Small intestine (tissue), 7 donors: ENCODE measurements at regions not wholly inside any gene's neighbourhood (a gene's known extent, or its start where the extent isn't known, plus 50 kb on each side); places are given as distances from the start of the nearest gene placed in this dataset.
A peak's percentile ranks its signal among the peaks of the same experiment; 100 is the strongest.

Experiments used
- DNase-seq, 2 donors: peaks; one replicate each; pipeline versions ENCODE4 v3.0.0 to v3.0.0-alpha.2; 2013
- FAIRE-seq: peaks from 2 replicates; lab custom pipeline; 2012; peaks lifted over from hg19 to GRCh38; lab: Jason Lieb, UNC
- H3K27ac ChIP-seq, 3 donors: one replicate each; pipeline ENCODE4 v1.5.1; 2013; ENCODE audit warnings: low read length in 2 of 3, mild to moderate bottlenecking in 2 of 3, control low read depth in 1 of 3, inconsistent platforms in 1 of 3, low read depth in 1 of 3, moderate library complexity in 1 of 3
- H3K27me3 ChIP-seq, 3 donors: one replicate each; pipeline ENCODE4 v1.6.1; 2013; ENCODE audit warnings: low read length in 3 of 3, inconsistent platforms in 1 of 3; ENCODE audit not compliant: control insufficient read depth in 3 of 3, insufficient read depth in 3 of 3
- H3K36me3 ChIP-seq, 3 donors: one replicate each; pipeline ENCODE4 v1.6.1; 2013; ENCODE audit warnings: low read length in 3 of 3, inconsistent platforms in 1 of 3, low read depth in 1 of 3, mild to moderate bottlenecking in 1 of 3, moderate library complexity in 1 of 3; ENCODE audit not compliant: control insufficient read depth in 3 of 3, insufficient read depth in 2 of 3
- H3K4me1 ChIP-seq, 3 donors: one replicate each; pipeline ENCODE4 v1.6.1; 2013; ENCODE audit warnings: low read length in 2 of 3, inconsistent platforms in 1 of 3, low read depth in 1 of 3, mild to moderate bottlenecking in 1 of 3, moderate library complexity in 1 of 3; ENCODE audit not compliant: control insufficient read depth in 3 of 3, insufficient read depth in 2 of 3
- H3K4me3 ChIP-seq, 3 donors: one replicate each; pipeline ENCODE4 v1.5.1; 2013; ENCODE audit warnings: low read length in 3 of 3, control low read depth in 1 of 3, inconsistent platforms in 1 of 3, low read depth in 1 of 3, mild to moderate bottlenecking in 1 of 3, moderate library complexity in 1 of 3
- H3K9me3 ChIP-seq, 2 donors: one replicate each; pipeline ENCODE4 v1.6.1; 2013; ENCODE audit warnings: low read depth in 1 of 2, low read length in 1 of 2; ENCODE audit not compliant: control insufficient read depth in 2 of 2, insufficient read depth in 1 of 2
- WGBS, 3 donors: extraction: QIAGEN DNeasy Blood & Tissue Kit; methylation state at CpG; one replicate each; pipeline ENCODE4 v1.1.7; 2013; 5-methylcytosine and 5-hydroxymethylcytosine counted together
- donor health status: healthy with polysubstance abuse.
- donor health status: control.
- donor health status: control.
- donor health status: Bipolar disorder and iron deficiency.
- donor health status: healthy.

DNA sequence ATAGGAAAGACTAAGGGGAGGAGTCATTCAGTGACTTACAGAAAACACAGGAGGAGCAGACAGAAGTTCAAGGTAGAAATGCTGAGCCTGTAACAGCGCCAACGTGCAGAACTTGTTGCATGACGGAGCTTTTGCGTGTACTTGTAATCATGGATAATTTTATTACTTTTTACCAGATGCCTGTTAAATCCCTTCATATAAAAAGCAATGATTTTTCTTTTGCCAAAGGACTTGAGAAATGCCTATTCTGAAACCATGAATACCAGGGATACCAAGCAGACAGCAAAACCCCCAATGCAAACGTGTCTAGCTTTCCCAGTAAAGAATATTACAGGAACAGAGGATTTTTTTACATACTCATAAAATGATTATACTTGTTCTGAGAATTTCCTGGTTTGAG is 163.6 kb upstream of the GSC start:
- FAIRE-seq (no peak), DNase-seq (no peak)
- WGBS, 3 donors: 68 to 75% (median 71%) methylated on average over 5 of the region's 5 CpGs
- Histone ChIP-seq H3K27me3 (no peaks in the 10 kb centered on the region), H3K9me3 (no peaks in the 10 kb centered on the region), H3K27ac (no peak overlapping the region), H3K36me3 (no peaks in the 10 kb centered on the region), H3K4me3 (no peak overlapping the region), H3K4me1 (no peaks in the 10 kb centered on the region)

DNA sequence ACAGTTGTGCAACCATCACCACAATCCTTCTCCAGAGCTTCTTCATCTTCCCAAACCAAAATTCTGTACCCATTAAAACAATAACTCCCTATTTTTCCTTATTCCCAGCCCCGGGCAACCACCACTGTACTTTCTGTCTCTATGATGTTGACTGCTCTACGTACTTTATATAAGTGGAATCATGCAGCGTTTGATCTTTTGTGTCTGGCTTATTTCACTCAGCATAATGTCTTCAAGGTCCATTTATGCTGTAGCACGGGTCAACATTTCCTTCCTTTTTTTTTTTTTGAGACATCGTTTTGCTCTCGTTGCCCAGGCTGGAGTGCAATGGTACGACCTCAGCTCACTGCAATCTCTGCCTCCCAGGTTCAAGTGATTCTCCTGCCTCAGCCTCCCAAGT is 162.7 kb upstream of the GSC start:
- Histone ChIP-seq H3K9me3 (no peaks in the 10 kb centered on the region), H3K4me3 (no peak overlapping the region), H3K27ac (no peak overlapping the region), H3K4me1 (no peaks in the 10 kb centered on the region), H3K27me3 (no peaks in the 10 kb centered on the region), H3K36me3 (no peaks in the 10 kb centered on the region)
- DNase-seq (no peak), FAIRE-seq (no peak)
- 68 to 81% (median 70%) methylated on average over 5 to 7 of the region's 7 CpGs for WGBS, 3 donors

DNA sequence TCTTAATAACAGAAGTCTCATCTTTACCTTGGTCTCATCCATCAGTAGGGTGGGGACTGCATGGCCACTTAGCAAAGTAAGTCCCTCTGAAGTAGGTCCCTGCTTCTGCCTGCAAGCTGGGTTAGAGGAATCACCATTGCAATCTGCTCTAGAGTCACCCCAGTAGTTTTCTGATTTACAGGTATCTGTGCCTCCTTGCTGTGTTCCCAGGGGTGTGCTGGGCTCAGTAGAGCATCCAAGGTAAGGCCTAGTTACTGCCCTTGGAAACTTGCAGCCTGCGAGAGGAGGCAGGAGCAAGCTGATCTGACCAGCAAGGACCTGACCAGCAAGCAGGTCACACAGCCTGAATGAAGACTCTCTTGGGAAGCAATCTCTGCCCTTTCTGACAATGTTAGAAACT is 160.8 kb upstream of the GSC start:
- Histone ChIP-seq H3K9me3 (no peaks in the 10 kb centered on the region), H3K27ac (no peak overlapping the region), H3K4me3 (no peak overlapping the region), H3K4me1 (no peaks in the 10 kb centered on the region), H3K36me3 (no peaks in the 10 kb centered on the region), H3K27me3 (no peaks in the 10 kb centered on the region)
- FAIRE-seq (no peak), DNase-seq (no peak)
- WGBS, 3 donors: 96 to 100% (median 98%) methylated on average over 1 of the region's 1 CpG

DNA sequence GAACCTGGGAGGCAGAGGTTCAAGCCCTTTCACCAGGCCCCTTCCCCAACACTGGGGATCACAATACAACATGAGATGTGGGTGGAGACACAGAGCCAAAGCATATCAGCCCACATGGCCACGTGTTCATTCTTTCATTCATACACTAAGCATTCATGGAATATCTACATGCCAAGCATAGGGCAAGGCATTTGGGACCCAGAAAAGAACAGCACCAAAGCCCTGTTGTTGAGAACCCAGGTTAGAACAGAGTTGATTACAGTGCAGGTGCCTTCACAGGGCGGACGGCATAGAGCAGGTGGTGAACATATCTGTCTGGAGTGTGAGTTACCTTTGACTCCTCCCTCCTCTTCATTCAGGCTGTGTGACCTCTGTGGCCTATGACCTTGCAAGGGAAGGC is 159.4 kb upstream of the GSC start:
- DNase-seq: no peak

DNA sequence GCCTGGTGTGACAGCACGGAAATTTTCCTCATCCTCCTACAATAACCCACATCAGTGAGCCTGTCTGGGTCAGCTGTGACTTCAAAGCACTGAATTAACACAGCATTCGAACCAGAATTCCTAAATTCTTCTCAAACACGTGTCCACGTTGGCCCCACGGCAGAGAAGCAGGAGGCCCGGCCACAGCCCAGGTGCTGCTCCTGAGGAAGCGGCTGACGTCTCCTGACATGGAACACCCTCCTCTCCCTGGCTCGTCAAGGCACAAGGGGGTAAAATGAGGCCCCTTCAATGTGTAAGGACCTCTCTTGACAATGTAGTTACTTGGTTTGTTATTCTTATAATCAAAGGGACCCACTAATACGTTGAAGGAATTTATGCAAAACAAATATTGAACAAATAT is 156.3 kb upstream of the GSC start:
- WGBS, 3 donors: 71 to 85% (median 72%) methylated on average over 10 of the region's 10 CpGs
- H3K4me1 ChIP-seq: peaks cover 0 to 4% (median 0%) of the 10 kb centered on the region in 3 donors
- no peaks in the 10 kb centered on the region for H3K36me3 ChIP-seq
- H3K4me3 ChIP-seq: no peak overlapping the region
- FAIRE-seq (no peak), DNase-seq (no peak)
- H3K27me3 ChIP-seq: no peaks in the 10 kb centered on the region
- H3K27ac ChIP-seq: no peak overlapping the region
- H3K9me3 ChIP-seq: peaks cover 0 to 6% of the 10 kb centered on the region in 2 donors

More for the DNA sequence above, 159.4 kb upstream of the GSC start:
- Histone ChIP-seq H3K4me3 (no peak overlapping the region), H3K9me3 (no peaks in the 10 kb centered on the region), H3K4me1 (no peaks in the 10 kb centered on the region), H3K27me3 (no peaks in the 10 kb centered on the region), H3K27ac (no peak overlapping the region), H3K36me3 (no peaks in the 10 kb centered on the region)
- no peak for FAIRE-seq
- WGBS, 3 donors: 53 to 77% (median 53%) methylated on average over 3 of the region's 3 CpGs

DNA sequence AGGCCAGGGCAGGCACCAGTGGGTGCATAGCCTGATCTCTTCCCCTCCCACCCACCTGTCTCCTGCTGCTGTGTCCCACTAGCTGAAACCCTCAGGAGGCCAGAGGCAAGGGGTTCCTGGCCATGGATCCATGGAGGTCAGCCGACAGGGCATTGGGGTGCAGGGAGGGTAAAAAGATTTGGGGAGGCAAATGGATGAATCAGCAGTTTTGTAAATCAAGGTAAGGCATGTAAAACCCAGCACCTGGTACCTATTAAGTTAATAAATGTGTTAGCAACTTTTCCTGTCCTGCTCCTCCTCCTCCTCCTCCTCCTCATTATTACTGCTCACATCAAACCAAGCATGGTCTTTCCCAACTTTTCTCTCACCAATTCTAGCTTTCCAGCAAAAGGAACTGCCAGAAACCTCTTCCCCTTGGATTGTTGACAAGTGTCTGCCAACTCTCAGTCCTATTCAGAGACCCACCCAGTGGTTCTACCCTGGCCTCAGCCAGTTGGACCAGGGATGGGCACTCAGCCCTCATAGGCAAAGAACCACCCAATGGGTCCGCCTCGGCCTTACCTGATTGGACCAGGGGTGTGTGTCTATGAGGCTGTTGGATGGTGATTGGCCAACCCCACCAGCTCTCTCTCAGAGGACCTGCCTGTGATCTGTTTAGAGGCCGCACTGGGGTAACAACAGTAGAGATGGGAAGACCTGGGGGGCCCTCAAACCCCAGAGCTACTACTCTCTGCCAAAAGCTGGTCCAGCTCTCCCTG is 155.7 kb upstream of the GSC start:
- H3K4me1 ChIP-seq: peaks cover 0 to 4% (median 0%) of the 10 kb centered on the region in 3 donors
- DNase-seq (no peak), FAIRE-seq (no peak)
- no peak overlapping the region for H3K27ac ChIP-seq
- H3K27me3 ChIP-seq: no peaks in the 10 kb centered on the region
- 91 to 98% (median 96%) methylated on average over 4 of the region's 4 CpGs for WGBS, 3 donors
- H3K9me3 ChIP-seq: peaks cover 0 to 6% of the 10 kb centered on the region in 2 donors
- no peak overlapping the region for H3K4me3 ChIP-seq
- no peaks in the 10 kb centered on the region for H3K36me3 ChIP-seq

DNA sequence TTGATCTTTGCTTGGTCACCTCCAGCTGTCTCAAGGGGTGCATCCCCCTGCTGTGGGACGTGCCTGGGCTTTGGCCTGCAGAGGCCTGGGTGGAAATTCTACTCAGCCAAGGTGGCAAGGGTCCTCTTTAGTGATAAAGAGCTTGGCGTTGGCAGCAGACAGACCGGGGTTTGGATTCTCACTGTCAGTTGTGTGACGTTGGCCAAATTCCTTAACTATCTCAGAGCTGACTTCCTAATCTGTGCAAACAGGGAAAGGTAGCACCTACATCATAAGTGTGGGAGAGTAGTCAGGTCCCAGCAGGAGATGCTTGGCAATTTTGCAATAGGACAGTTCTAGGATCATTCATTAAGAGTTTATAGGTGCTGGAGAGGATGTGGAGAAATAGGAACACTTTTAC is 154.3 kb upstream of the GSC start:
- Histone ChIP-seq H3K4me3 (no peak overlapping the region), H3K36me3 (no peaks in the 10 kb centered on the region), H3K27ac (no peak overlapping the region), H3K4me1 (peaks cover 0 to 4% (median 0%) of the 10 kb centered on the region in 3 donors), H3K27me3 (no peaks in the 10 kb centered on the region), H3K9me3 (peaks cover 0 to 6% of the 10 kb centered on the region in 2 donors)
- FAIRE-seq: no peak
- no peak for DNase-seq
- 24 to 53% (median 39%) methylated on average over 4 of the region's 4 CpGs for WGBS, 3 donors

DNA sequence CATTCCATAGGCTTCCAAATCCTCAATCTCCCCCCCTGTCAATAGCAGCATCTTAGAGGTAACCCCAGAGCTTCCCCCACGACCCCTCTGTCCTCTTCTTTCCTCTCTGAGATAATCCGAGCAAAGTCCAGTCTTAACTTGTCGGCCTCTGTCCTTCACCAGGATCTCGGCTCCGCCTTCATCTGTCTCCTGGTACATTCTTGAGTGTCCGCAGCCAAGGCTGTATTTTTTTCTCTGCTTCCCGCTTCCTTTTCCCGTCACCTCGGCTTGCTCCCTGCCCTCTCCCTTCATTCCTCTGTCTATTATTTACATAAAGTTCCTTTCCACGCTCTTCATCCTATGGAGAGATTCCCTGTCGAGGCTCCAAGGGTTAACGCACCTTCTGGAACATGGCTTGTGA is 153.9 kb upstream of the GSC start:
- Histone ChIP-seq H3K4me3 (no peak overlapping the region), H3K4me1 (peaks cover 0 to 4% (median 0%) of the 10 kb centered on the region in 3 donors), H3K9me3 (peaks cover 0 to 6% of the 10 kb centered on the region in 2 donors), H3K36me3 (no peaks in the 10 kb centered on the region), H3K27me3 (no peaks in the 10 kb centered on the region), H3K27ac (no peak overlapping the region)
- WGBS, 3 donors: 14 to 45% (median 40%) methylated on average over 12 of the region's 12 CpGs
- FAIRE-seq: no peak
- DNase-seq: peak; percentile 57 to 66
